ENCODE measurements at regions not wholly inside any gene's neighbourhood (a gene's known extent, or its start where the extent isn't known, plus 50 kb on each side); places are given as distances from the start of the nearest gene placed in this dataset.

DNA sequence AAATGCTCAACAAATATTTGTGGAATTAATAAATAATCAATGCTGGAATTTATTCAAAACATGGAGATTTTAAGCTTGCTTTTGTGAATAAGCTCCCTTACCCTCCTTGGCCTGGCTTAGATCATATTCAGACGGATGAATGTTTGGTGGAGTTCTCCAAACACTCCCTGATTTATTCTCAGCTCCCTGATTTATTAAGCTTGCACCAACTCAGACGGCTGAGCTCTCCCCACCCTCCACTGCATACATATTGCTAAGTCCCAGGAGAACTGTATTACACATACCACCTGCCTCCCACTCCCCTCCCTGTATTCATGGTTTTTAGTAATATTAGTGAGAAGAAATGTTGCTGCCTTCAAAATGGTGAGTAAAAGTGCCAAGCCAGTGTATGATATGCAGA, 1057.5 kb downstream of the SORCS3 start:
- Mint-ChIP-seq H3K4me3 (no peak overlapping the region), H3K4me1 (peaks cover 20% of the 10 kb centered on the region), H3K9me3 (no peaks in the 10 kb centered on the region), H3K27me3 (ENCODE audit: insufficient read depth, low read depth, poor library complexity) (peaks cover 11% of the 10 kb centered on the region), H3K36me3 (ENCODE audit: low read depth) (no peaks in the 10 kb centered on the region), H3K27ac (no peak overlapping the region)
- Histone ChIP-seq H3K4me2 (no peak overlapping the region), H3K9me2 (ENCODE audit: insufficient read depth) (no peaks in the 10 kb centered on the region), H3K36me3 (ENCODE audit: insufficient read depth) (no peaks in the 10 kb centered on the region), H3K27ac (ENCODE audit: low read depth) (no peak overlapping the region), H3K79me2 (replicated peaks; ENCODE audit: insufficient read depth) (no peaks in the 10 kb centered on the region), H3K4me1 (ENCODE audit: insufficient read depth) (peaks cover 12% of the 10 kb centered on the region), H3K27me3 (ENCODE audit: insufficient read depth) (peaks cover 34% of the 10 kb centered on the region), H3K4me3 (no peak overlapping the region), H2AFZ (no peak overlapping the region), H3F3A (replicated peaks; ENCODE audit: low read depth) (no peaks in the 10 kb centered on the region), H4K20me1 (replicated peaks; ENCODE audit: insufficient read depth) (0 out of 2 replicates have a peak, but pooled peaks cover 3% of the 10 kb centered on the region)
- ATAC-seq, result no peak
- no peak for DNase-seq (ENCODE audit: low spot score)
- TF ChIP-seq, protein P1, sequence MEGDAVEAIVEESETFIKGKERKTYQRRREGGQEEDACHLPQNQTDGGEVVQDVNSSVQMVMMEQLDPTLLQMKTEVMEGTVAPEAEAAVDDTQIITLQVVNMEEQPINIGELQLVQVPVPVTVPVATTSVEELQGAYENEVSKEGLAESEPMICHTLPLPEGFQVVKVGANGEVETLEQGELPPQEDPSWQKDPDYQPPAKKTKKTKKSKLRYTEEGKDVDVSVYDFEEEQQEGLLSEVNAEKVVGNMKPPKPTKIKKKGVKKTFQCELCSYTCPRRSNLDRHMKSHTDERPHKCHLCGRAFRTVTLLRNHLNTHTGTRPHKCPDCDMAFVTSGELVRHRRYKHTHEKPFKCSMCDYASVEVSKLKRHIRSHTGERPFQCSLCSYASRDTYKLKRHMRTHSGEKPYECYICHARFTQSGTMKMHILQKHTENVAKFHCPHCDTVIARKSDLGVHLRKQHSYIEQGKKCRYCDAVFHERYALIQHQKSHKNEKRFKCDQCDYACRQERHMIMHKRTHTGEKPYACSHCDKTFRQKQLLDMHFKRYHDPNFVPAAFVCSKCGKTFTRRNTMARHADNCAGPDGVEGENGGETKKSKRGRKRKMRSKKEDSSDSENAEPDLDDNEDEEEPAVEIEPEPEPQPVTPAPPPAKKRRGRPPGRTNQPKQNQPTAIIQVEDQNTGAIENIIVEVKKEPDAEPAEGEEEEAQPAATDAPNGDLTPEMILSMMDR (conservative IDR thresholded peaks at IDR 0.05; ENCODE audit: low read depth in 2 of 2), result no peak
- no peak for TF ChIP-seq STAT1 (IDR thresholded peaks at IDR 0.05; ENCODE audit: unreplicated experiment)
- no peak for TF ChIP-seq EZH2phosphoT487 (IDR thresholded peaks at IDR 0.05; ENCODE audit: unreplicated experiment)
- TF ChIP-seq JUNB (IDR thresholded peaks at IDR 0.05; ENCODE audit: unreplicated experiment), result no peak
- TF ChIP-seq, protein P2, sequence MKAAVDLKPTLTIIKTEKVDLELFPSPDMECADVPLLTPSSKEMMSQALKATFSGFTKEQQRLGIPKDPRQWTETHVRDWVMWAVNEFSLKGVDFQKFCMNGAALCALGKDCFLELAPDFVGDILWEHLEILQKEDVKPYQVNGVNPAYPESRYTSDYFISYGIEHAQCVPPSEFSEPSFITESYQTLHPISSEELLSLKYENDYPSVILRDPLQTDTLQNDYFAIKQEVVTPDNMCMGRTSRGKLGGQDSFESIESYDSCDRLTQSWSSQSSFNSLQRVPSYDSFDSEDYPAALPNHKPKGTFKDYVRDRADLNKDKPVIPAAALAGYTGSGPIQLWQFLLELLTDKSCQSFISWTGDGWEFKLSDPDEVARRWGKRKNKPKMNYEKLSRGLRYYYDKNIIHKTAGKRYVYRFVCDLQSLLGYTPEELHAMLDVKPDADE (IDR thresholded peaks at IDR 0.05), result no peak
- TF ChIP-seq, protein P3, sequence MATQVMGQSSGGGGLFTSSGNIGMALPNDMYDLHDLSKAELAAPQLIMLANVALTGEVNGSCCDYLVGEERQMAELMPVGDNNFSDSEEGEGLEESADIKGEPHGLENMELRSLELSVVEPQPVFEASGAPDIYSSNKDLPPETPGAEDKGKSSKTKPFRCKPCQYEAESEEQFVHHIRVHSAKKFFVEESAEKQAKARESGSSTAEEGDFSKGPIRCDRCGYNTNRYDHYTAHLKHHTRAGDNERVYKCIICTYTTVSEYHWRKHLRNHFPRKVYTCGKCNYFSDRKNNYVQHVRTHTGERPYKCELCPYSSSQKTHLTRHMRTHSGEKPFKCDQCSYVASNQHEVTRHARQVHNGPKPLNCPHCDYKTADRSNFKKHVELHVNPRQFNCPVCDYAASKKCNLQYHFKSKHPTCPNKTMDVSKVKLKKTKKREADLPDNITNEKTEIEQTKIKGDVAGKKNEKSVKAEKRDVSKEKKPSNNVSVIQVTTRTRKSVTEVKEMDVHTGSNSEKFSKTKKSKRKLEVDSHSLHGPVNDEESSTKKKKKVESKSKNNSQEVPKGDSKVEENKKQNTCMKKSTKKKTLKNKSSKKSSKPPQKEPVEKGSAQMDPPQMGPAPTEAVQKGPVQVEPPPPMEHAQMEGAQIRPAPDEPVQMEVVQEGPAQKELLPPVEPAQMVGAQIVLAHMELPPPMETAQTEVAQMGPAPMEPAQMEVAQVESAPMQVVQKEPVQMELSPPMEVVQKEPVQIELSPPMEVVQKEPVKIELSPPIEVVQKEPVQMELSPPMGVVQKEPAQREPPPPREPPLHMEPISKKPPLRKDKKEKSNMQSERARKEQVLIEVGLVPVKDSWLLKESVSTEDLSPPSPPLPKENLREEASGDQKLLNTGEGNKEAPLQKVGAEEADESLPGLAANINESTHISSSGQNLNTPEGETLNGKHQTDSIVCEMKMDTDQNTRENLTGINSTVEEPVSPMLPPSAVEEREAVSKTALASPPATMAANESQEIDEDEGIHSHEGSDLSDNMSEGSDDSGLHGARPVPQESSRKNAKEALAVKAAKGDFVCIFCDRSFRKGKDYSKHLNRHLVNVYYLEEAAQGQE (IDR thresholded peaks at IDR 0.05; ENCODE audit: unreplicated experiment), result no peak
- no peak for TF ChIP-seq CREB1 (CRISPR knock-in tag; IDR thresholded peaks at IDR 0.05; ENCODE audit: low read depth)
- no peak for TF ChIP-seq POLR2AphosphoS5 (IDR thresholded peaks at IDR 0.05; ENCODE audit: low read depth)
- TF ChIP-seq NANOG (IDR thresholded peaks at IDR 0.05; ENCODE audit: borderline replicate concordance), result no peak
- TF ChIP-seq ZNF331 (CRISPR knock-in tag; IDR thresholded peaks at IDR 0.05; ENCODE audit: low read depth), result no peak
- TF ChIP-seq, protein P4, sequence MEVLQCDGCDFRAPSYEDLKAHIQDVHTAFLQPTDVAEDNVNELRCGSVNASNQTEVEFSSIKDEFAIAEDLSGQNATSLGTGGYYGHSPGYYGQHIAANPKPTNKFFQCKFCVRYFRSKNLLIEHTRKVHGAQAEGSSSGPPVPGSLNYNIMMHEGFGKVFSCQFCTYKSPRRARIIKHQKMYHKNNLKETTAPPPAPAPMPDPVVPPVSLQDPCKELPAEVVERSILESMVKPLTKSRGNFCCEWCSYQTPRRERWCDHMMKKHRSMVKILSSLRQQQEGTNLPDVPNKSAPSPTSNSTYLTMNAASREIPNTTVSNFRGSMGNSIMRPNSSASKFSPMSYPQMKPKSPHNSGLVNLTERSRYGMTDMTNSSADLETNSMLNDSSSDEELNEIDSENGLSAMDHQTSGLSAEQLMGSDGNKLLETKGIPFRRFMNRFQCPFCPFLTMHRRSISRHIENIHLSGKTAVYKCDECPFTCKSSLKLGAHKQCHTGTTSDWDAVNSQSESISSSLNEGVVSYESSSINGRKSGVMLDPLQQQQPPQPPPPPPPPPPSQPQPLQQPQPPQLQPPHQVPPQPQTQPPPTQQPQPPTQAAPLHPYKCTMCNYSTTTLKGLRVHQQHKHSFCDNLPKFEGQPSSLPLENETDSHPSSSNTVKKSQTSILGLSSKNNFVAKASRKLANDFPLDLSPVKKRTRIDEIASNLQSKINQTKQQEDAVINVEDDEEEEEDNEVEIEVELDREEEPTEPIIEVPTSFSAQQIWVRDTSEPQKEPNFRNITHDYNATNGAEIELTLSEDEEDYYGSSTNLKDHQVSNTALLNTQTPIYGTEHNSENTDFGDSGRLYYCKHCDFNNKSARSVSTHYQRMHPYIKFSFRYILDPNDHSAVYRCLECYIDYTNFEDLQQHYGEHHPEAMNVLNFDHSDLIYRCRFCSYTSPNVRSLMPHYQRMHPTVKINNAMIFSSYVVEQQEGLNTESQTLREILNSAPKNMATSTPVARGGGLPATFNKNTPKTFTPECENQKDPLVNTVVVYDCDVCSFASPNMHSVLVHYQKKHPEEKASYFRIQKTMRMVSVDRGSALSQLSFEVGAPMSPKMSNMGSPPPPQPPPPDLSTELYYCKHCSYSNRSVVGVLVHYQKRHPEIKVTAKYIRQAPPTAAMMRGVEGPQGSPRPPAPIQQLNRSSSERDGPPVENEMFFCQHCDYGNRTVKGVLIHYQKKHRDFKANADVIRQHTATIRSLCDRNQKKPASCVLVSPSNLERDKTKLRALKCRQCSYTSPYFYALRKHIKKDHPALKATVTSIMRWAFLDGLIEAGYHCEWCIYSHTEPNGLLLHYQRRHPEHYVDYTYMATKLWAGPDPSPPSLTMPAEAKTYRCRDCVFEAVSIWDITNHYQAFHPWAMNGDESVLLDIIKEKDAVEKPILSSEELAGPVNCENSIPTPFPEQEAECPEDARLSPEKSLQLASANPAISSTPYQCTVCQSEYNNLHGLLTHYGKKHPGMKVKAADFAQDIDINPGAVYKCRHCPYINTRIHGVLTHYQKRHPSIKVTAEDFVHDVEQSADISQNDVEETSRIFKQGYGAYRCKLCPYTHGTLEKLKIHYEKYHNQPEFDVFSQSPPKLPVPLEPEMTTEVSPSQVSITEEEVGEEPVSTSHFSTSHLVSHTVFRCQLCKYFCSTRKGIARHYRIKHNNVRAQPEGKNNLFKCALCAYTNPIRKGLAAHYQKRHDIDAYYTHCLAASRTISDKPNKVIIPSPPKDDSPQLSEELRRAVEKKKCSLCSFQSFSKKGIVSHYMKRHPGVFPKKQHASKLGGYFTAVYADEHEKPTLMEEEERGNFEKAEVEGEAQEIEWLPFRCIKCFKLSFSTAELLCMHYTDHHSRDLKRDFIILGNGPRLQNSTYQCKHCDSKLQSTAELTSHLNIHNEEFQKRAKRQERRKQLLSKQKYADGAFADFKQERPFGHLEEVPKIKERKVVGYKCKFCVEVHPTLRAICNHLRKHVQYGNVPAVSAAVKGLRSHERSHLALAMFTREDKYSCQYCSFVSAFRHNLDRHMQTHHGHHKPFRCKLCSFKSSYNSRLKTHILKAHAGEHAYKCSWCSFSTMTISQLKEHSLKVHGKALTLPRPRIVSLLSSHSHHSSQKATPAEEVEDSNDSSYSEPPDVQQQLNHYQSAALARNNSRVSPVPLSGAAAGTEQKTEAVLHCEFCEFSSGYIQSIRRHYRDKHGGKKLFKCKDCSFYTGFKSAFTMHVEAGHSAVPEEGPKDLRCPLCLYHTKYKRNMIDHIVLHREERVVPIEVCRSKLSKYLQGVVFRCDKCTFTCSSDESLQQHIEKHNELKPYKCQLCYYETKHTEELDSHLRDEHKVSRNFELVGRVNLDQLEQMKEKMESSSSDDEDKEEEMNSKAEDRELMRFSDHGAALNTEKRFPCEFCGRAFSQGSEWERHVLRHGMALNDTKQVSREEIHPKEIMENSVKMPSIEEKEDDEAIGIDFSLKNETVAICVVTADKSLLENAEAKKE (CRISPR knock-in tag; IDR thresholded peaks at IDR 0.05), result no peak
- TF ChIP-seq ZNF114 (CRISPR knock-in tag; IDR thresholded peaks at IDR 0.05), result no peak
- no peak for TF ChIP-seq EZH2 (IDR thresholded peaks at IDR 0.05; ENCODE audit: low read depth, unreplicated experiment)

Data from GM23338 (cell line).